NCI-H774 (cell line): ENCODE measurements at regions not wholly inside any gene's neighbourhood (a gene's known extent, or its start where the extent isn't known, plus 50 kb on each side); places are given as distances from the start of the nearest gene placed in this dataset.

Source experiments
- DNase-seq: peaks from one replicate; lab custom pipeline; 2025; lab: John Stamatoyannopoulos, UW

GRCh38 chr17:33352526-33352925 is 59.4 kb upstream of the ASIC2 start:
- DNase-seq, result no peak

- DNase-seq, result no peak
Measured at GRCh38 chr17:33356266-33356665, 63.2 kb upstream of the ASIC2 start.

- no peak for DNase-seq
Measured at GRCh38 chr17:33363475-33363874, 70.4 kb upstream of the ASIC2 start.

- DNase-seq, result no peak
Measured at GRCh38 chr17:33366960-33367359, 73.9 kb upstream of the ASIC2 start.

GRCh38 chr17:33369149-33369548 is 76.1 kb upstream of the ASIC2 start:
- DNase-seq, result no peak

- DNase-seq, result no peak
Measured at GRCh38 chr17:33369876-33370275, 76.8 kb upstream of the ASIC2 start.

GRCh38 chr17:33370401-33370800 is 77.3 kb upstream of the ASIC2 start:
- no peak for DNase-seq

GRCh38 chr17:33371377-33371776 is 78.3 kb upstream of the ASIC2 start:
- no peak for DNase-seq

GRCh38 chr17:33373273-33373672 is 80.2 kb upstream of the ASIC2 start:
- DNase-seq, result no peak

- DNase-seq, result no peak
Measured at GRCh38 chr17:33375103-33375502, 82.0 kb upstream of the ASIC2 start.

GRCh38 chr17:33375783-33376182 is 82.7 kb upstream of the ASIC2 start:
- no peak for DNase-seq

- DNase-seq, result no peak
Measured at GRCh38 chr17:33377837-33378595, 84.9 kb upstream of the ASIC2 start.

GRCh38 chr17:33381201-33381600 is 88.1 kb upstream of the ASIC2 start:
- DNase-seq, result no peak

GRCh38 chr17:33383488-33384023 is 90.5 kb upstream of the ASIC2 start:
- no peak for DNase-seq

GRCh38 chr17:33385133-33385532 is 92.0 kb upstream of the ASIC2 start:
- no peak for DNase-seq

- no peak for DNase-seq
Measured at GRCh38 chr17:33385713-33386112, 92.6 kb upstream of the ASIC2 start.

- no peak for DNase-seq
Measured at GRCh38 chr17:33387406-33387805, 94.3 kb upstream of the ASIC2 start.

GRCh38 chr17:33389504-33390135 is 96.5 kb upstream of the ASIC2 start:
- no peak for DNase-seq

GRCh38 chr17:33390479-33391176 is 97.5 kb upstream of the ASIC2 start:
- DNase-seq, result no peak

GRCh38 chr17:33396818-33397217 is 103.7 kb upstream of the ASIC2 start:
- no peak for DNase-seq

GRCh38 chr17:33398386-33398785 is 105.3 kb upstream of the ASIC2 start:
- DNase-seq, result no peak

- DNase-seq, result no peak
Measured at GRCh38 chr17:33401249-33401648, 108.2 kb upstream of the ASIC2 start.

GRCh38 chr17:33403194-33403593 is 110.1 kb upstream of the ASIC2 start:
- DNase-seq, result no peak
